Loucy (cell line): ENCODE measurements at regions not wholly inside any gene's neighbourhood (a gene's known extent, or its start where the extent isn't known, plus 50 kb on each side); places are given as distances from the start of the nearest gene placed in this dataset.

Experiments
- EZH2phosphoT487 ChIP-seq: fragments of 200-600 bp; IDR thresholded peaks from 2 replicates; pipeline ENCODE4 v1.6.1; 2018; ENCODE audit warnings: antibody characterized with exemption, mild to moderate bottlenecking, moderate library complexity, borderline replicate concordance
- TF ChIP-seq, protein P1 (sequence below): fragments of 200-600 bp; sonication (generic); conservative IDR thresholded peaks from 2 replicates; pipeline ENCODE4 v1.5.1; 2014; ENCODE audit warnings: mild to moderate bottlenecking, antibody characterized with exemption, low read length

DNA sequence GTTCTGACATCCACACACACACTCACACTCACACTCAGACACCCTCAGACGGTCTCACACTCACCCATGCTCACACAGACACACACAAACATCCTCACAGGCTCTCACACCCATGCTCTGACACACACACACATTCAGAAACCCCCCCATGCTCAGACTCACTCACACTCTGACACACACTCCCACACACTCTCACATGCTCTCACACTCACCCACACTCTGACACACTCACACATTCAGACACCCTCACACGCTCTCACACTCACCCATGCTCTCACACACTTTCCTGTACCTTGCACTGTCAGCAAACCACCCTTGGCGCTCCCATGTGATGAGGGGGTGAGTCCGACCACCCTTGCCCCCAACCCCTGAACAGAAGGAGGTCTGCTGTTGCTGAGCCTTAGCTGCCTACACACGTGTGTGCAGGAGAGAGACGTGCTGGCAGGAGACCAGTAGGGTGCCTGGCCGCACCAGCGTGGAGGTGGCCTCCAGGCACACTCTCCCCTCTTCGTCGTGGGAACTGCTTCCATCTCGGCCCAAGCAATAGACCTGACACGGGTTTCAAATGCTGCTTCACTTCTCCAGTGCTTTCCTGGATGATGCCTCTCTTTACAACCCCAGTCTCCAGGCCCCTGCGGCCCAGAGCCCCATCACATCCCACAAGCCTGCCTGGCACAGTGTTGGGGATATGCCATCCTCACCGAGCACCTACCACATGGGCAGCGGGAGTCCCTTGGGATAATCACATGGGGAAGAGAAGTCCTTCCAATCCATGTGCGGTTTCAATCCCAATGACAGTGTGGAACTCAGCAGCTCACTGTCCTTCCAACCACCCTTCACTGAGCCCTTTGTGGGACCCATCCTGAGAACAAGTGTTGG, 267.8 kb upstream of the FOXF1 start:
- TF ChIP-seq, protein P1, sequence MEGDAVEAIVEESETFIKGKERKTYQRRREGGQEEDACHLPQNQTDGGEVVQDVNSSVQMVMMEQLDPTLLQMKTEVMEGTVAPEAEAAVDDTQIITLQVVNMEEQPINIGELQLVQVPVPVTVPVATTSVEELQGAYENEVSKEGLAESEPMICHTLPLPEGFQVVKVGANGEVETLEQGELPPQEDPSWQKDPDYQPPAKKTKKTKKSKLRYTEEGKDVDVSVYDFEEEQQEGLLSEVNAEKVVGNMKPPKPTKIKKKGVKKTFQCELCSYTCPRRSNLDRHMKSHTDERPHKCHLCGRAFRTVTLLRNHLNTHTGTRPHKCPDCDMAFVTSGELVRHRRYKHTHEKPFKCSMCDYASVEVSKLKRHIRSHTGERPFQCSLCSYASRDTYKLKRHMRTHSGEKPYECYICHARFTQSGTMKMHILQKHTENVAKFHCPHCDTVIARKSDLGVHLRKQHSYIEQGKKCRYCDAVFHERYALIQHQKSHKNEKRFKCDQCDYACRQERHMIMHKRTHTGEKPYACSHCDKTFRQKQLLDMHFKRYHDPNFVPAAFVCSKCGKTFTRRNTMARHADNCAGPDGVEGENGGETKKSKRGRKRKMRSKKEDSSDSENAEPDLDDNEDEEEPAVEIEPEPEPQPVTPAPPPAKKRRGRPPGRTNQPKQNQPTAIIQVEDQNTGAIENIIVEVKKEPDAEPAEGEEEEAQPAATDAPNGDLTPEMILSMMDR: no peak
- TF ChIP-seq EZH2phosphoT487: no peak
